PC-3 (cell line): ENCODE measurements at regions not wholly inside any gene's neighbourhood (a gene's known extent, or its start where the extent isn't known, plus 50 kb on each side); places are given as distances from the start of the nearest gene placed in this dataset.

Experiments used
- ATAC-seq: fragments of 200-7000 bp; cut with Tn5 transposase; 2 replicates; pipeline ENCODE4 v1.9.1; 2020; ENCODE audit warnings: mild to moderate bottlenecking, moderate library complexity
- BruUV-seq: library from RNA; stranded (reverse); fragments of 400-500 nt; replicated peaks from 2 replicates; lab custom pipeline; 2021; lab: Mats Ljungman, UMichigan
- CTCF ChIA-PET: fragments of 300-600 bp; sonication (Branson Sonifier 250); formaldehyde crosslinking; loops from one replicate; lab custom pipeline; 2022; ENCODE audit warnings: antibody characterized with exemption; lab: Charles Lee
- POLR2A ChIA-PET: fragments of 300-600 bp; sonication (Branson Sonifier 250); formaldehyde crosslinking; loops from one replicate; lab custom pipeline; 2022; ENCODE audit warnings: antibody characterized with exemption; ENCODE audit not compliant: unreplicated experiment; lab: Charles Lee
- DNase-seq: peaks from one replicate; pipeline ENCODE4 v3.0.0-alpha.2; 2015
- H2AFZ ChIP-seq: fragments of 300-600 bp; sonication (generic); 2 replicates; pipeline ENCODE4 v1.6.0; 2016; ENCODE audit warnings: antibody characterized with exemption, low read length
- H3F3A ChIP-seq: fragments of 300-600 bp; sonication (generic); one replicate; pipeline ENCODE4 v1.6.0; 2017; ENCODE audit warnings: antibody characterized with exemption, low read length, control low read depth, mild to moderate bottlenecking; ENCODE audit not compliant: unreplicated experiment
- H3K27ac ChIP-seq: fragments of 300-600 bp; sonication (generic); 2 replicates; pipeline ENCODE4 v1.5.1; 2016; ENCODE audit warnings: mild to moderate bottlenecking, low read length
- H3K27me3 ChIP-seq: fragments of 300-600 bp; sonication (generic); 2 replicates; pipeline ENCODE4 v1.6.1; 2016; ENCODE audit warnings: low read length, mixed read lengths
- H3K36me3 ChIP-seq: fragments of 300-600 bp; sonication (generic); 2 replicates; pipeline ENCODE4 v1.6.1; 2016; ENCODE audit warnings: low read depth, mixed run types, low read length, mixed read lengths
- H3K4me1 ChIP-seq: fragments of 300-600 bp; sonication (generic); 2 replicates; pipeline ENCODE4 v1.5.1; 2016; ENCODE audit warnings: low read length; ENCODE audit not compliant: insufficient read depth
- H3K4me2 ChIP-seq: fragments of 300-600 bp; sonication (generic); 2 replicates; pipeline ENCODE4 v1.6.0; 2016; ENCODE audit warnings: low read length
- H3K4me3 ChIP-seq: fragments of 300-600 bp; sonication (generic); 2 replicates; pipeline ENCODE4 v1.5.1; 2016; ENCODE audit warnings: mild to moderate bottlenecking, low read length, mixed read lengths
- H3K79me2 ChIP-seq: fragments of 300-600 bp; sonication (generic); 2 replicates; pipeline ENCODE4 v1.6.1; 2017; ENCODE audit warnings: low read length, mixed read lengths
- H3K9ac ChIP-seq: fragments of 300-600 bp; sonication (generic); 2 replicates; pipeline ENCODE4 v1.6.0; 2016; ENCODE audit warnings: mild to moderate bottlenecking, low read length
- H3K9me2 ChIP-seq: fragments of 300-600 bp; sonication (generic); replicated peaks from 2 replicates; pipeline ENCODE4 v1.6.1; 2016; ENCODE audit warnings: mixed run types, low read length, mixed read lengths
- H3K9me3 ChIP-seq: fragments of 300-600 bp; sonication (generic); 2 replicates; pipeline ENCODE4 v1.6.1; 2016; ENCODE audit warnings: low read length, mixed read lengths
- H4K20me1 ChIP-seq: fragments of 300-600 bp; sonication (generic); 2 replicates; pipeline ENCODE4 v1.6.1; 2016; ENCODE audit warnings: low read length, mixed read lengths
- CTCF ChIP-seq: fragments of 300-600 bp; sonication (generic); conservative IDR thresholded peaks from 2 replicates; pipeline ENCODE4 v1.5.1; 2017; ENCODE audit warnings: antibody characterized with exemption, low read depth, mild to moderate bottlenecking, low read length
- EZH2 ChIP-seq: fragments of 300-600 bp; sonication (generic); IDR thresholded peaks from one replicate; pipeline ENCODE4 v1.6.1; 2017; ENCODE audit warnings: antibody characterized with exemption, mild to moderate bottlenecking, low read length; ENCODE audit not compliant: unreplicated experiment
- EZH2phosphoT487 ChIP-seq: fragments of 300-600 bp; sonication (generic); IDR thresholded peaks from 2 replicates; pipeline ENCODE4 v1.6.1; 2018; ENCODE audit warnings: mild to moderate bottlenecking, antibody characterized with exemption, low read length, borderline replicate concordance
- intact Hi-C: fragments of 100-400 bp; cut with micrococcal nuclease; formaldehyde crosslinking; loops from 2 replicates; pipeline ENCODE4 v1.9.0; 2023

DNA sequence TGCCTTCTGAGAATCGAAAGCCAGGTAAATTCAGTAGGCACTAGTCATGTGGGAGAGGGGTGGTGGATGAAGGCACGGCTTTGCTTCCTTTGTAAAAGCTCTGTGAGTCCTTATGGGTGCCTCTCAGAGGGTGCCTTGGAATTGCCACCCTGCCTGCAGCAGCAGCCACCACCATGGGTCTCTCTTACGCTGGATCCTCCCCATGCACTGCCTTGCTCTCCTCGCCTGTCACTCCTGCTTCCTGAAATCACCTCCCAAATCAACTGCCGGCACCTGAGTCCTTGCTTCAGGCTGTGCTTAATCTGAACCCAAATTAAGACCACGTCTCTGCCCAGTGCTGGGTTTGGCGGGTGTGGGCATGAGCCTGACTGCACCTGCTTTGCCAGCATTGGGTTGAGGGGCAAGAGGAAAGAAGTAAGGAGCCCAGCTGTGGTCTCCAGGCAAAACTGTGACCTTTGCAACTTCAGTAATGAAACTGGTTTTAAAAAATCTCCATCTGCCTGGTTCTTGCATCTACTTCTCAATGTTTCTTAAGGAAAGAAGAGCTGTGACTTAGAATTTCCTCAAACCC lies 55.9 kb upstream of the CLMN start:
- Histone ChIP-seq H3K4me3 (no peak overlapping the region), H3K36me3 (no peaks in the 10 kb centered on the region), H3K4me1 (no peaks in the 10 kb centered on the region), H3F3A (no peaks in the 10 kb centered on the region), H3K9ac (no peak overlapping the region), H3K9me2 (no peaks in the 10 kb centered on the region), H3K79me2 (no peaks in the 10 kb centered on the region), H3K27me3 (peaks cover 6% of the 10 kb centered on the region; the same call in 1 of the 2 replicates), H4K20me1 (no peaks in the 10 kb centered on the region), H2AFZ (no peak overlapping the region), H3K27ac (no peak overlapping the region), H3K4me2 (no peak overlapping the region), H3K9me3 (no peaks in the 10 kb centered on the region)
- DNase-seq (no peak), ATAC-seq (no peak)
- CTCF ChIA-PET, result no interaction called here
- BruUV-seq, result no TSS peak
- POLR2A ChIA-PET, result no interaction called here
- intact Hi-C loops, result no loop called here
- TF ChIP-seq EZH2, result no peak
- no peak for TF ChIP-seq CTCF
- TF ChIP-seq EZH2phosphoT487, result no peak

DNA sequence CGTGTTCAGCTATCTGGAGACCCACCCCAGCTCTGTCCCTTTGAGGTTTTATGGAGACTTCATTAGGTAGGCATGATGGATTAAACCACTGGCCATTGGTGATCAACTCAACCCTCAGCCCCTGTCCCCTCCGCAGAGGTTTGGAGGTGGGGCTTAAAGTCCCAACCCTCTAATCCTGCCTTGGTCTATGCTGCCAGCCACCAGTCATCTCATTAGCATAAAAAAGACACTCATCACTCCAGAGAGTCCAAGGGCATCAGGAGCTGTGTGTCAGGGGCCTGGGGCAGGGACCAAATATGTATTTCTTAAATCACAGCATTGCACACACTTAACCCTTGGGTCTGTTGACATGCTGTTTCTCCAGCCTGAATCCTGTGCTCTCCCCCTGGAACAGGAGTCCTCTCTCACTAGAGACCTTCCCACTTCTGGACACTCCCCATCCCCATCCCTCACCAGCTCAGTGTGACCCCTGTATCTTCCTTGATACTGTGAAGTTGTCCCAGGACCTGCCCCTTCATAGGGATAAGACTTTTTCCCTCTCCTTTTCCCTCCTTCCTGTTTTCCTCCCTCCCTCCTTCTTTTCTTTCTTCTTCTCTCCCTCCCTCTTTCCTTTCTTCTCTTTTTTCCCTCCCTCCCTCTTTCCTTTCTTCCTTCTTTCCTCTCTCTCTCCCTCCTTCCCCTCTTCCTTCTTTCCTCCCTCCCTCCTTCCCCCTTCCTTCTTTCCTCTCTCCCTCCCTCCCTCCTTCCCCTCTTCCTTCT lies 54.7 kb upstream of the CLMN start:
- intact Hi-C loops, result no loop called here
- Histone ChIP-seq H3K4me1 (no peaks in the 10 kb centered on the region), H3F3A (no peaks in the 10 kb centered on the region), H3K4me2 (no peak overlapping the region), H3K79me2 (no peaks in the 10 kb centered on the region), H3K9me2 (no peaks in the 10 kb centered on the region), H2AFZ (no peak overlapping the region), H3K27ac (no peak overlapping the region), H3K27me3 (peaks cover 6% of the 10 kb centered on the region; the same call in 1 of the 2 replicates), H3K36me3 (no peaks in the 10 kb centered on the region), H3K4me3 (no peak overlapping the region), H3K9me3 (no peaks in the 10 kb centered on the region), H3K9ac (no peak overlapping the region), H4K20me1 (no peaks in the 10 kb centered on the region)
- DNase-seq (no peak), ATAC-seq (no peak)
- ChIA-PET POLR2A (no interaction called here), CTCF (no interaction called here)
- BruUV-seq, result no TSS peak
- TF ChIP-seq EZH2, result no peak
- TF ChIP-seq CTCF, result no peak
- TF ChIP-seq EZH2phosphoT487, result no peak

DNA sequence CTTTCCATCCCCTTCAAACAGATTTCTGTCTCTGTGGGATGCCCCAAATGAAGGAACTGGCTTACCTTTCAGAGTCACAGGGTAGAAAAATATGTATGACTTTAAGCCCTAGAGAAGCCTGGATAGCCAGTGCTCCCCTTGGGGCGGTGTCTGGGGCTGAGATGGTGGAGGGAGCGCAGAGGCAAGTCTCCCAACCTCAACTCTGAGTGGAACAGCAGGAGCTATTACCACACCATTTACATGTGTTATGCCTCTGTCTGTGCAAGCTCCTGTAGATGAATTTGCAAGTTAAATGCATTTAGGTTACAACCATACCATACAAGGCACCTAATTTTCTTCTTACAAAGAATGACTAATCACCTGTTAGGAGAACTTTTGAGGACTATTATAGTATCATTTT lies 50.4 kb upstream of the CLMN start:
- Histone ChIP-seq H4K20me1 (no peaks in the 10 kb centered on the region), H3K4me2 (no peak overlapping the region), H3K27me3 (no peaks in the 10 kb centered on the region), H3F3A (no peaks in the 10 kb centered on the region), H3K36me3 (no peaks in the 10 kb centered on the region), H2AFZ (no peak overlapping the region), H3K79me2 (no peaks in the 10 kb centered on the region), H3K4me1 (no peaks in the 10 kb centered on the region), H3K27ac (no peak overlapping the region), H3K9me2 (no peaks in the 10 kb centered on the region), H3K9me3 (no peaks in the 10 kb centered on the region), H3K9ac (no peak overlapping the region), H3K4me3 (no peak overlapping the region)
- POLR2A ChIA-PET, result no interaction called here
- no peak for TF ChIP-seq CTCF
- TF ChIP-seq EZH2, result no peak
- TF ChIP-seq EZH2phosphoT487, result no peak
- no peak for DNase-seq
- intact Hi-C loops, result no loop called here
- CTCF ChIA-PET, result no interaction called here
- no peak for ATAC-seq
- no TSS peak for BruUV-seq
